Smooth muscle cell of the brain vasculature (primary cell): ENCODE measurements at regions not wholly inside any gene's neighbourhood (a gene's known extent, or its start where the extent isn't known, plus 50 kb on each side); places are given as distances from the start of the nearest gene placed in this dataset.

Experiments
- DNase-seq: peaks from one replicate; pipeline ENCODE4 v3.0.0-alpha.2; 2012; ENCODE audit warnings: low read depth, low spot score

GRCh38 chr5:4797445-4797844, 342.7 kb upstream of the ADAMTS16 start:
- no peak for DNase-seq

- no peak for DNase-seq
Observed at GRCh38 chr5:4802044-4802443, 338.1 kb upstream of the ADAMTS16 start.

GRCh38 chr5:4804691-4805360, 335.3 kb upstream of the ADAMTS16 start:
- DNase-seq, result no peak

- DNase-seq, result no peak
Observed at GRCh38 chr5:4815002-4815401, 325.1 kb upstream of the ADAMTS16 start.

- no peak for DNase-seq
Observed at GRCh38 chr5:4817767-4818166, 322.4 kb upstream of the ADAMTS16 start.

GRCh38 chr5:4831325-4831724, 308.8 kb upstream of the ADAMTS16 start:
- DNase-seq, result no peak

GRCh38 chr5:4832471-4832870, 307.7 kb upstream of the ADAMTS16 start:
- DNase-seq, result no peak

- no peak for DNase-seq
Observed at GRCh38 chr5:4833104-4833738, 306.9 kb upstream of the ADAMTS16 start.

- DNase-seq, result no peak
Observed at GRCh38 chr5:4837489-4838058, 302.6 kb upstream of the ADAMTS16 start.

GRCh38 chr5:4845221-4845620, 294.9 kb upstream of the ADAMTS16 start:
- no peak for DNase-seq

GRCh38 chr5:4847766-4848165, 292.4 kb upstream of the ADAMTS16 start:
- DNase-seq, result no peak

GRCh38 chr5:4855036-4855435, 285.1 kb upstream of the ADAMTS16 start:
- DNase-seq, result no peak

GRCh38 chr5:4855880-4856279, 284.2 kb upstream of the ADAMTS16 start:
- DNase-seq, result no peak

GRCh38 chr5:4857761-4858160, 282.4 kb upstream of the ADAMTS16 start:
- no peak for DNase-seq

GRCh38 chr5:4859500-4860235, 280.5 kb upstream of the ADAMTS16 start:
- no peak for DNase-seq

GRCh38 chr5:4860631-4861030, 279.5 kb upstream of the ADAMTS16 start:
- no peak for DNase-seq

GRCh38 chr5:4862500-4862899, 277.6 kb upstream of the ADAMTS16 start:
- peak; percentile 3 for DNase-seq

GRCh38 chr5:4866131-4866659, 273.9 kb upstream of the ADAMTS16 start:
- DNase-seq, result no peak

GRCh38 chr5:4866817-4867216, 273.3 kb upstream of the ADAMTS16 start:
- DNase-seq, result no peak

- no peak for DNase-seq
Observed at GRCh38 chr5:4868140-4868735, 271.9 kb upstream of the ADAMTS16 start.

- no peak for DNase-seq
Observed at GRCh38 chr5:4873652-4874051, 266.5 kb upstream of the ADAMTS16 start.

- DNase-seq, result no peak
Observed at GRCh38 chr5:4874097-4874496, 266.0 kb upstream of the ADAMTS16 start.
